Neural cell (in vitro differentiated cells): ENCODE measurements at regions not wholly inside any gene's neighbourhood (a gene's known extent, or its start where the extent isn't known, plus 50 kb on each side); places are given as distances from the start of the nearest gene placed in this dataset.

ENCODE experiments used
- H2AFZ ChIP-seq: fragments of 200-600, 300-800 bp; sonication (generic), shearing (Covaris generic); 2 replicates; pipeline ENCODE4 v1.6.0; 2014; ENCODE audit warnings: low read depth, mild to moderate bottlenecking, antibody characterized with exemption, low read length, moderate library complexity
- H3F3A ChIP-seq: fragments of 200-600 bp; shearing (Covaris generic); 2 replicates; pipeline ENCODE4 v1.6.1; 2016; ENCODE audit warnings: mild to moderate bottlenecking, moderate library complexity, mixed read lengths, antibody characterized with exemption, low read length; ENCODE audit not compliant: insufficient read depth, poor library complexity, severe bottlenecking
- H3K27ac ChIP-seq: fragments of 200-600, 300-800 bp; sonication (generic), shearing (Covaris generic); 2 replicates; pipeline ENCODE4 v1.5.1; 2014; ENCODE audit warnings: mild to moderate bottlenecking, low read length, moderate library complexity
- H3K27me3 ChIP-seq: fragments of 300-800, 200-600 bp; sonication (generic), shearing (Covaris generic); 2 replicates; pipeline ENCODE4 v1.6.0; 2014; ENCODE audit warnings: mild to moderate bottlenecking, low read depth, low read length, moderate library complexity; ENCODE audit not compliant: insufficient read depth
- H3K36me3 ChIP-seq: fragments of 300-800, 200-600 bp; sonication (generic), shearing (Covaris generic); 2 replicates; pipeline ENCODE4 v1.5.1; 2014; ENCODE audit warnings: mild to moderate bottlenecking, antibody characterized with exemption, low read length, moderate library complexity; ENCODE audit not compliant: insufficient read depth
- H3K4me2 ChIP-seq: fragments of 300-800, 200-600 bp; sonication (generic), shearing (Covaris generic); 2 replicates; pipeline ENCODE4 v1.6.0; 2014; ENCODE audit warnings: mild to moderate bottlenecking, low read length
- H3K4me3 ChIP-seq: fragments of 300-800, 200-600 bp; sonication (generic), shearing (Covaris generic); 2 replicates; pipeline ENCODE4 v1.5.1; 2014; ENCODE audit warnings: mild to moderate bottlenecking, low read length, moderate library complexity
- H3K79me2 ChIP-seq: fragments of 200-600 bp; shearing (Covaris generic); replicated peaks from 2 replicates; pipeline ENCODE4 v1.6.0; 2014; ENCODE audit warnings: mild to moderate bottlenecking, low read length, moderate library complexity; ENCODE audit not compliant: insufficient read depth
- H3K9ac ChIP-seq: fragments of 300-800, 200-600 bp; sonication (generic), shearing (Covaris generic); 2 replicates; pipeline ENCODE4 v1.6.1; 2016; ENCODE audit warnings: mild to moderate bottlenecking, low read length, mixed read lengths
- H3K9me2 ChIP-seq: fragments of 200-600 bp; shearing (Covaris generic); 2 replicates; pipeline ENCODE4 v1.6.1; 2016; ENCODE audit warnings: mild to moderate bottlenecking, low read length, mixed read lengths; ENCODE audit not compliant: insufficient read depth
- H3K9me3 ChIP-seq: fragments of 200-600, 300-800 bp; sonication (generic), shearing (Covaris generic); 2 replicates; pipeline ENCODE4 v1.6.1; 2016; ENCODE audit warnings: mild to moderate bottlenecking, mixed run types, low read length, moderate library complexity, mixed read lengths
- H4K20me1 ChIP-seq: fragments of 200-600 bp; shearing (Covaris generic); 2 replicates; pipeline ENCODE4 v1.6.1; 2016; ENCODE audit warnings: mild to moderate bottlenecking, mixed run types; ENCODE audit not compliant: insufficient read depth
- CTCF ChIP-seq: fragments of 450-650 bp; IDR thresholded peaks from 2 replicates; pipeline ENCODE4 v1.5.1; 2014; ENCODE audit warnings: antibody characterized with exemption, mild to moderate bottlenecking, moderate library complexity; ENCODE audit not compliant: poor library complexity, severe bottlenecking
- EP300 ChIP-seq: fragments of 450-650 bp; conservative IDR thresholded peaks from 2 replicates; pipeline ENCODE4 v1.6.1; 2014; ENCODE audit warnings: antibody characterized with exemption, mild to moderate bottlenecking, moderate library complexity; ENCODE audit not compliant: poor library complexity, severe bottlenecking
- EZH2 ChIP-seq: fragments of 200-600, 300-800 bp; shearing (Covaris generic), sonication (generic); IDR thresholded peaks from 2 replicates; pipeline ENCODE4 v1.6.1; 2014; ENCODE audit warnings: antibody characterized with exemption, low read length, borderline replicate concordance, mild to moderate bottlenecking; ENCODE audit not compliant: insufficient read depth, poor library complexity, severe bottlenecking
- MXI1 ChIP-seq: fragments of 450-650 bp; conservative IDR thresholded peaks from 2 replicates; pipeline ENCODE4 v1.6.1; 2014; ENCODE audit warnings: antibody characterized with exemption, mild to moderate bottlenecking; ENCODE audit not compliant: poor library complexity, severe bottlenecking
- POLR2AphosphoS5 ChIP-seq: IDR thresholded peaks from 2 replicates; pipeline ENCODE4 v1.6.1; 2012
- RAD21 ChIP-seq: fragments of 450-650 bp; conservative IDR thresholded peaks from 2 replicates; pipeline ENCODE4 v1.6.1; 2014; ENCODE audit warnings: antibody characterized with exemption, mild to moderate bottlenecking, moderate library complexity
- SMC3 ChIP-seq: fragments of 450-650 bp; conservative IDR thresholded peaks from 2 replicates; pipeline ENCODE4 v1.6.1; 2014; ENCODE audit warnings: antibody characterized with exemption, mild to moderate bottlenecking, moderate library complexity; ENCODE audit not compliant: poor library complexity
- TAF1 ChIP-seq: IDR thresholded peaks from 2 replicates; pipeline ENCODE4 v1.6.1; 2012; ENCODE audit warnings: low read depth
- TF ChIP-seq, protein P1 (sequence below): IDR thresholded peaks from 2 replicates; pipeline ENCODE4 v1.6.1; 2012; ENCODE audit warnings: borderline replicate concordance

- Histone ChIP-seq H3K27ac (no peak overlapping the region), H3K27me3 (no peaks in the 10 kb centered on the region)
- TF ChIP-seq CTCF (no peak), MXI1 (no peak), EP300 (no peak), RAD21 (no peak), POLR2AphosphoS5 (no peak), SMC3 (no peak), EZH2 (no peak)
- TF ChIP-seq, protein P1, sequence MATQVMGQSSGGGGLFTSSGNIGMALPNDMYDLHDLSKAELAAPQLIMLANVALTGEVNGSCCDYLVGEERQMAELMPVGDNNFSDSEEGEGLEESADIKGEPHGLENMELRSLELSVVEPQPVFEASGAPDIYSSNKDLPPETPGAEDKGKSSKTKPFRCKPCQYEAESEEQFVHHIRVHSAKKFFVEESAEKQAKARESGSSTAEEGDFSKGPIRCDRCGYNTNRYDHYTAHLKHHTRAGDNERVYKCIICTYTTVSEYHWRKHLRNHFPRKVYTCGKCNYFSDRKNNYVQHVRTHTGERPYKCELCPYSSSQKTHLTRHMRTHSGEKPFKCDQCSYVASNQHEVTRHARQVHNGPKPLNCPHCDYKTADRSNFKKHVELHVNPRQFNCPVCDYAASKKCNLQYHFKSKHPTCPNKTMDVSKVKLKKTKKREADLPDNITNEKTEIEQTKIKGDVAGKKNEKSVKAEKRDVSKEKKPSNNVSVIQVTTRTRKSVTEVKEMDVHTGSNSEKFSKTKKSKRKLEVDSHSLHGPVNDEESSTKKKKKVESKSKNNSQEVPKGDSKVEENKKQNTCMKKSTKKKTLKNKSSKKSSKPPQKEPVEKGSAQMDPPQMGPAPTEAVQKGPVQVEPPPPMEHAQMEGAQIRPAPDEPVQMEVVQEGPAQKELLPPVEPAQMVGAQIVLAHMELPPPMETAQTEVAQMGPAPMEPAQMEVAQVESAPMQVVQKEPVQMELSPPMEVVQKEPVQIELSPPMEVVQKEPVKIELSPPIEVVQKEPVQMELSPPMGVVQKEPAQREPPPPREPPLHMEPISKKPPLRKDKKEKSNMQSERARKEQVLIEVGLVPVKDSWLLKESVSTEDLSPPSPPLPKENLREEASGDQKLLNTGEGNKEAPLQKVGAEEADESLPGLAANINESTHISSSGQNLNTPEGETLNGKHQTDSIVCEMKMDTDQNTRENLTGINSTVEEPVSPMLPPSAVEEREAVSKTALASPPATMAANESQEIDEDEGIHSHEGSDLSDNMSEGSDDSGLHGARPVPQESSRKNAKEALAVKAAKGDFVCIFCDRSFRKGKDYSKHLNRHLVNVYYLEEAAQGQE, result no peak
These were observed 368.6 kb upstream of the TFPI start for GRCh38 chr2:187922846-187923245.

DNA sequence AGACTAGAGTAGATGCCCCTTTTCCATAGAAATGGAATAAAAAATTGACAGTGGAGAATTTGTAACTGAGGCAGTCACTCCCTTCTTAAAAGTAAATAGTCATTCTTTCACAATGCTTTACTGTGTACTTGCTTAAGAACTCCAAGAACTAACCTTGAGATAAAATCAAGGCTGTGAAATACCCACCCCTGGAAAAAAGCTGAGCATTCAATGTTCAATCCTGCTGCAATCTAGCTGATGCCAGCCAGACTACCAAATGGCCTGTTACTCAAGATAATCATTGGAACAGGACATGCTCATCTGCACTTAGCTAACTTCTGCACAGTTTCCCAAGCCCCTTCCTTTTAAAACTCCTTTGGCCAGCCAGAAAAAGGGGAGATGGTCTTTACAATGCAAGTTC lies 367.4 kb upstream of the GULP1 start:
- Histone ChIP-seq H3K9ac (no peak overlapping the region), H3K9me2 (no peaks in the 10 kb centered on the region), H3K79me2 (no peaks in the 10 kb centered on the region), H3K9me3 (no peaks in the 10 kb centered on the region), H4K20me1 (no peaks in the 10 kb centered on the region), H2AFZ (no peak overlapping the region), H3K4me3 (no peak overlapping the region), H3F3A (no peaks in the 10 kb centered on the region), H3K27me3 (no peaks in the 10 kb centered on the region), H3K36me3 (no peaks in the 10 kb centered on the region), H3K4me2 (no peak overlapping the region), H3K27ac (no peak overlapping the region)
- TF ChIP-seq MXI1 (no peak), SMC3 (no peak), RAD21 (no peak), TAF1 (no peak), EP300 (no peak), EZH2 (no peak), CTCF (no peak), POLR2AphosphoS5 (no peak)
- TF ChIP-seq, protein P1, result no peak

More at GRCh38 chr2:187922846-187923245, 368.6 kb upstream of the TFPI start:
- no peak overlapping the region for H3K9ac ChIP-seq
- H3K4me2 ChIP-seq, result no peak overlapping the region
- H3K36me3 ChIP-seq, result no peaks in the 10 kb centered on the region
- H3K9me3 ChIP-seq, result no peaks in the 10 kb centered on the region
- no peaks in the 10 kb centered on the region for H3K9me2 ChIP-seq
- H2AFZ ChIP-seq, result no peak overlapping the region
- no peak overlapping the region for H3K4me3 ChIP-seq
- no peaks in the 10 kb centered on the region for H4K20me1 ChIP-seq
- no peaks in the 10 kb centered on the region for H3F3A ChIP-seq
- no peaks in the 10 kb centered on the region for H3K79me2 ChIP-seq
